Tibial nerve (tissue), 4 donors: ENCODE measurements at regions not wholly inside any gene's neighbourhood (a gene's known extent, or its start where the extent isn't known, plus 50 kb on each side); places are given as distances from the start of the nearest gene placed in this dataset.

ENCODE experiments used
- DNase-seq, 2 donors: peaks; one replicate each; pipeline ENCODE4 v3.0.0-alpha.2; 2019; ENCODE audit warnings: low spot score in 2 of 2
- H3K27ac ChIP-seq, 4 donors: fragments of 200-600 bp; sonication (generic) in 3 of 4; one replicate each; pipeline ENCODE4 v1.5.1; 2017 to 2019; ENCODE audit warnings: mild to moderate bottlenecking in 1 of 4
- H3K27me3 ChIP-seq, 2 donors: fragments of 200-600 bp; sonication (generic) in 1 of 2; one replicate each; pipeline versions ENCODE4 v1.5.1 to v1.6.0; 2017 to 2019
- H3K36me3 ChIP-seq, 3 donors: fragments of 200-600 bp; sonication (generic); one replicate each; pipeline ENCODE4 v1.5.1; 2018 to 2019
- H3K4me1 ChIP-seq, 4 donors: fragments of 200-600 bp; sonication (generic) in 3 of 4; one replicate each; pipeline ENCODE4 v1.5.1; 2017 to 2019
- H3K4me3 ChIP-seq, 4 donors: fragments of 200-600 bp; sonication (generic) in 3 of 4; one replicate each; pipeline ENCODE4 v1.5.1; 2017 to 2019; ENCODE audit warnings: mild to moderate bottlenecking in 1 of 4, moderate library complexity in 1 of 4
- H3K9me3 ChIP-seq, 4 donors: fragments of 200-600 bp; sonication (generic) in 3 of 4; one replicate each; pipeline ENCODE4 v1.5.1; 2017 to 2019
- CTCF ChIP-seq, 5 experiments: fragments of 200-600 bp in 3 of 5; fragments of 450-650 bp in 2 of 5; sonication (generic) in 3 of 5; IDR thresholded peaks; one replicate each; pipeline ENCODE4 v1.5.1; 2016 to 2019; ENCODE audit warnings: antibody characterized with exemption in 5 of 5, mild to moderate bottlenecking in 3 of 5, moderate library complexity in 2 of 5
- EP300 ChIP-seq, 2 donors: sonication (generic); formaldehyde crosslinking; IDR thresholded peaks; one replicate each; pipeline ENCODE4 v1.6.1; 2017; ENCODE audit warnings: antibody characterized with exemption in 2 of 2, mild to moderate bottlenecking in 1 of 2
- POLR2A ChIP-seq, 2 donors: fragments of 450-650 bp; IDR thresholded peaks; one replicate each; pipeline ENCODE4 v1.6.1; 2017; ENCODE audit warnings: antibody characterized with exemption in 2 of 2, mild to moderate bottlenecking in 2 of 2, moderate library complexity in 2 of 2
- WGBS, 2 donors: methylation state at CpG; one replicate each; pipeline ENCODE4 v1.1.5; 2018; 5-methylcytosine and 5-hydroxymethylcytosine counted together

GRCh38 chr2:173593109-173593508 lies 238.4 kb downstream of the CDCA7 start:
- H3K36me3 ChIP-seq = no peaks in the 10 kb centered on the region
- no peak overlapping the region for H3K27ac ChIP-seq
- H3K27me3 ChIP-seq = no peaks in the 10 kb centered on the region
- no peak for TF ChIP-seq CTCF (IDR thresholded peaks at IDR 0.05)
- no peak for TF ChIP-seq POLR2A (IDR thresholded peaks at IDR 0.05)
- TF ChIP-seq EP300 (IDR thresholded peaks at IDR 0.05) = no peak
- H3K4me3 ChIP-seq = no peak overlapping the region
- H3K4me1 ChIP-seq = no peaks in the 10 kb centered on the region
- peaks cover 0 to 13% (median 0%) of the 10 kb centered on the region in 4 donors for H3K9me3 ChIP-seq
- no peak for DNase-seq

- Histone ChIP-seq H3K9me3 (peaks cover 0 to 19% (median 0%) of the 10 kb centered on the region in 4 donors), H3K4me3 (no peak overlapping the region), H3K27me3 (no peaks in the 10 kb centered on the region), H3K36me3 (no peaks in the 10 kb centered on the region), H3K27ac (no peak overlapping the region), H3K4me1 (no peaks in the 10 kb centered on the region)
- DNase-seq = no peak
- TF ChIP-seq CTCF (IDR thresholded peaks at IDR 0.05) (no peak), POLR2A (IDR thresholded peaks at IDR 0.05) (no peak), EP300 (IDR thresholded peaks at IDR 0.05) (no peak)
Measured at GRCh38 chr2:173596244-173596643, 241.6 kb downstream of the CDCA7 start.

- no peak overlapping the region for H3K4me3 ChIP-seq
- H3K4me1 ChIP-seq = no peaks in the 10 kb centered on the region
- H3K9me3 ChIP-seq = peaks cover 0 to 9% (median 0%) of the 10 kb centered on the region in 4 donors
- no peak for DNase-seq
- H3K27me3 ChIP-seq = no peaks in the 10 kb centered on the region
- H3K27ac ChIP-seq = no peak overlapping the region
- TF ChIP-seq EP300 (IDR thresholded peaks at IDR 0.05) (no peak), CTCF (IDR thresholded peaks at IDR 0.05) (no peak), POLR2A (IDR thresholded peaks at IDR 0.05) (no peak)
- no peaks in the 10 kb centered on the region for H3K36me3 ChIP-seq
Measured at GRCh38 chr2:173598525-173598924, 243.9 kb downstream of the CDCA7 start.

GRCh38 chr2:173599821-173600359 lies 245.2 kb downstream of the CDCA7 start:
- H3K4me1 ChIP-seq = no peaks in the 10 kb centered on the region
- no peak for DNase-seq
- no peak overlapping the region for H3K4me3 ChIP-seq
- H3K9me3 ChIP-seq = peaks cover 0 to 6% (median 0%) of the 10 kb centered on the region in 4 donors
- no peaks in the 10 kb centered on the region for H3K36me3 ChIP-seq
- TF ChIP-seq EP300 (IDR thresholded peaks at IDR 0.05) (no peak), CTCF (IDR thresholded peaks at IDR 0.05) (no peak), POLR2A (IDR thresholded peaks at IDR 0.05) (no peak)
- whole genome bisulfite sequencing, 2 donors = 72 to 85% methylated on average over 5 of the region's 5 CpGs
- H3K27me3 ChIP-seq = no peaks in the 10 kb centered on the region
- no peak overlapping the region for H3K27ac ChIP-seq

GRCh38 chr2:173602153-173602795 lies 247.6 kb downstream of the CDCA7 start:
- 88 to 93% methylated on average over 6 of the region's 6 CpGs for WGBS, 2 donors
- Histone ChIP-seq H3K27ac (no peak overlapping the region), H3K36me3 (no peaks in the 10 kb centered on the region), H3K9me3 (peaks cover 0 to 6% (median 0%) of the 10 kb centered on the region in 4 donors), H3K27me3 (no peaks in the 10 kb centered on the region), H3K4me1 (no peaks in the 10 kb centered on the region), H3K4me3 (no peak overlapping the region)
- TF ChIP-seq EP300 (IDR thresholded peaks at IDR 0.05) (no peak), CTCF (IDR thresholded peaks at IDR 0.05) (no peak), POLR2A (IDR thresholded peaks at IDR 0.05) (no peak)
- no peak for DNase-seq
